AG04450 (cell line): ENCODE measurements at regions not wholly inside any gene's neighbourhood (a gene's known extent, or its start where the extent isn't known, plus 50 kb on each side); places are given as distances from the start of the nearest gene placed in this dataset.

Source experiments
- CTCF ChIA-PET: fragments of 300-600, 350-600 bp; formaldehyde crosslinking; extraction: SDS; loops from one replicate; lab custom pipeline; 2022; ENCODE audit warnings: antibody characterized with exemption, inconsistent platforms; lab: Charles Lee
- POLR2A ChIA-PET: fragments of 350-600 bp; formaldehyde crosslinking; extraction: SDS; loops from one replicate; lab custom pipeline; 2021; ENCODE audit warnings: antibody characterized with exemption, inconsistent platforms; lab: Yijun Ruan, JAX
- DNase-seq: peaks from one replicate; pipeline ENCODE4 v3.0.0-alpha.2; 2011; ENCODE audit warnings: low read depth, low spot score
- H3K27ac ChIP-seq: one replicate; pipeline ENCODE4 v1.5.1; 2012; ENCODE audit warnings: low read depth, low read length, control low read depth
- H3K27me3 ChIP-seq: one replicate; pipeline ENCODE4 v1.6.0; 2012; ENCODE audit warnings: low read length; ENCODE audit not compliant: control insufficient read depth, insufficient read depth
- H3K4me3 ChIP-seq: 2 replicates; pipeline ENCODE4 v1.5.1; 2011; ENCODE audit warnings: mild to moderate bottlenecking, low read depth, low read length, control low read depth
- H3K9me3 ChIP-seq: 2 replicates; pipeline ENCODE4 v1.5.1; 2012; ENCODE audit warnings: low read length; ENCODE audit not compliant: control insufficient read depth, insufficient read depth
- CTCF ChIP-seq: IDR thresholded peaks from 2 replicates; pipeline ENCODE4 v1.5.1; 2011; ENCODE audit warnings: low read depth, low read length, control low read depth, inconsistent platforms

DNA sequence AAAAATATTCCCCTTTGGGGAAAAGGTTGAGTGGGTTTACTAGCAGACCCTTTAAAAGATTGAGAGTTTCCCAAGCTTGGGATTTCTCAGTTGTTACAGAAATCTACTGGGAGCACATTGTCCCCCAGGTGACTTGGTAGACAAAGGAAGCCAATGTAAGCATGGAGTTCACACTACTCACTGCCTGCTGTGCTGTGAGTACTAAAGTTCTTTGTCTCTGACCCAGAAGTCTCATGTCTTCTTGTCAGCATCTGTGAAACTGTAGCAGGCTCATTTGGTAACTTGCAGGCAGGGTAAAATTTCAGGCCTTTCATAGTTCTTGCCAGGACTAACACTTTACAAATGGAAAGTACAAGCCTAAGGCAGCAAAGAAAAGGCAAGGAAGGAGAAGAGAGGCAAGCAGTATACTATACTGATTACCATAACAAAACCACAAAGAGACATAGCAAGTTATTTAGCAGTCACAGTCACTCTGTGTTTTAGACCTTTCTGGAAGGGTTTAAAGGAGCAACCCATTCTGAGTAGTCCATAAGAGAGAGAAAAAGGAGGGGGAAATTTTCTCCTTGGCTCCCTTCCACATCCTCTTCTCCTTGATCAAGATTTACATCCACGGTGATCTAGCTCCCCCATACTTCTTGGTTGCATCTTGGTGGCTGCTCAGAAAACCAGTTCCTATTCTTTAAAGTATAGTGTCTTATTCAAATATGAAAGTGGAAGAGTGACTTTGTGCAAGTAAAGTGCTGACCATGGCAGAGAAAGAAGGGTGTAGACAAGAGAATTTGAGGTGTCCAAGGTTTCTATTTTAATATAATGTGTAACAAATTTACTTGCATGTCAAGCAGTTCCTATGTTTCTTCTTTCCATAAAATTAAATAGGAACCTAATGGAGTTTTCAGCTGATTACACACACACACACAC lies 160.0 kb upstream of the PDE5A start:
- no peak overlapping the region for H3K4me3 ChIP-seq
- ChIA-PET CTCF (no interaction called here), POLR2A (no interaction called here)
- no peak for TF ChIP-seq CTCF
- DNase-seq: no peak
- peaks cover 2% of the 10 kb centered on the region for H3K9me3 ChIP-seq
- no peak overlapping the region for H3K27ac ChIP-seq
- no peaks in the 10 kb centered on the region for H3K27me3 ChIP-seq

GRCh38 chr4:119785963-119786362 lies 157.4 kb upstream of the PDE5A start:
- TF ChIP-seq CTCF: peak; percentile 29; the same call in 1 of the 2 replicates
- H3K9me3 ChIP-seq: peaks cover 9% of the 10 kb centered on the region
- no peak overlapping the region for H3K4me3 ChIP-seq
- no peak overlapping the region for H3K27ac ChIP-seq
- POLR2A ChIA-PET: no interaction called here
- no peaks in the 10 kb centered on the region for H3K27me3 ChIP-seq
- CTCF ChIA-PET: no interaction called here
- DNase-seq: no peak

DNA sequence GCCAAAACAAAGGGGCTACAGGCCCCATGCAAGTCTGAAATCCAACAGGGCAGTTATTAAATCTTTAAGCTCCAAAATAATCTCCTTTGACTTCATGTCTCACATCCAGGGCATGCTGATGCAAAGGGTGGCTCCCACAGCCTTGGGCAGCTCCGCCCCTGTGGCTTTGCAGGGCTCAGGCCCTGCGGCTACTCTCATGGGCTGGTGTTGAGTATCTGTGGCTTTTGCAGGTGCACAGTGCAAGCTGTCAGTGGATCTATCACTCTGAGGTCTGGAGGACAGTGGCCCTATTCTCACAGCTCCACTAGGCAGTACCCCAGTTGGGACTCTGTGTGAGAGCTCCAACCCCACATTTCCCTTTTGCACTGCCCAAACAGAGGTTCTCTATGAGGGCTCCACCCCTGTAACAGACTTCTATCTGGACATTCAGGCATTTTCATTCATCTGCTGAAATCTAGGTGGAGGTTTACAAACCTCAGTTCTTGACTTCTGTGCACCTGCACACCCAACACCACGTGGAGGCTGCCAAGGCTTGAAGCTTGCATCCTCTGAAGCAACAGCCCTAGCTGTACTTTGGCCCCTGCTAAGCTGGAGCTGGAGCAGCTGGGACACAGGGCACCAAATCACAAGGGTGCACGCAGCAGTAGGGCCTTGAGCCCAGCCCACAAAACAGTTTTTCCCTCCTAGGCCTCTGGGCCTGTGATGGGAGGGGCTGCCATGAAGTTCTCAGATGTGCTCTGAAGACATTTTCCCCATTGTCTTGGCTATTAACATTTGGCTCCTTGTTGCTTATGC lies 154.8 kb upstream of the PDE5A start:
- ChIA-PET POLR2A (no interaction called here), CTCF (no interaction called here)
- no peak overlapping the region for H3K4me3 ChIP-seq
- peaks cover 9% of the 10 kb centered on the region for H3K9me3 ChIP-seq
- no peak for DNase-seq
- H3K27ac ChIP-seq: no peak overlapping the region
- TF ChIP-seq CTCF: no peak
- no peaks in the 10 kb centered on the region for H3K27me3 ChIP-seq

GRCh38 chr4:119781044-119781443 lies 152.4 kb upstream of the PDE5A start:
- Histone ChIP-seq H3K9me3 (peaks cover 9% of the 10 kb centered on the region), H3K27ac (no peak overlapping the region), H3K27me3 (no peaks in the 10 kb centered on the region), H3K4me3 (no peak overlapping the region)
- TF ChIP-seq CTCF: no peak
- CTCF ChIA-PET: no interaction called here
- no peak for DNase-seq
- POLR2A ChIA-PET: no interaction called here

DNA sequence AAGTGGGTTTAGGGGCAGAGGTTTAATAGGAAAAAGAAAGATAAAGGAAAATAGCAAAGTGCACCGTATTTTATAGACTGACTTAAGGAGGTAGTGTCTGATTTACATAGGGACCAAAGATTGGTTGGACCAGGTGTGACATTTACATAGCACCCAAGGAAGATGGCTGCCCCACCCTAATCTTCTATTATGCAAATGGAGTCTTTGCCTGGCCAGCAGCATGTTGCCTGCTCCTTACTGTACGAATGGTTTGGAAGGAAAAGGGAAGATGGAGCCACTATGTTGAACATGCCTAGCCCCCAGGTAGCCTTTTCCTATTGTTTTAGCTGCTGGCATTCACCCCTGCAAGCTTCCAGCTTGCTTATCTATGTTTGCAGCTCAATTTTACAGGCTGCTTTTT lies 146.2 kb upstream of the PDE5A start:
- Histone ChIP-seq H3K4me3 (no peak overlapping the region), H3K27me3 (no peaks in the 10 kb centered on the region), H3K9me3 (no peaks in the 10 kb centered on the region; the same call in 1 of the 2 replicates), H3K27ac (no peak overlapping the region)
- POLR2A ChIA-PET: no interaction called here
- CTCF ChIA-PET: no interaction called here
- TF ChIP-seq CTCF: no peak
- DNase-seq: no peak
